SK-N-SH (cell line): ENCODE measurements at regions not wholly inside any gene's neighbourhood (a gene's known extent, or its start where the extent isn't known, plus 50 kb on each side); places are given as distances from the start of the nearest gene placed in this dataset.

Experiments used
- CTCF ChIA-PET: fragments of 300-600, 350-600 bp; formaldehyde crosslinking; extraction: SDS; loops from one replicate; lab custom pipeline; 2021; lab: Yijun Ruan, JAX
- POLR2A ChIA-PET: fragments of 350-600 bp; sonication (Branson Sonifier 250); formaldehyde crosslinking; extraction: SDS; loops from one replicate; lab custom pipeline; 2020; ENCODE audit warnings: antibody characterized with exemption, inconsistent platforms; lab: Yijun Ruan, JAX
- DNase-seq: peaks from one replicate; pipeline ENCODE4 v3.0.0; 2012
- H2AFZ ChIP-seq: fragments of 200-600 bp; sonication (generic); 2 replicates; pipeline ENCODE4 v1.8.1; 2016; ENCODE audit warnings: antibody characterized with exemption, mild to moderate bottlenecking, low read depth
- H3F3A ChIP-seq: fragments of 200-600 bp; sonication (generic); replicated peaks from 2 replicates; pipeline ENCODE3; 2016; ENCODE audit warnings: antibody characterized with exemption, mild to moderate bottlenecking; ENCODE audit not compliant: insufficient read depth
- H3K27ac ChIP-seq, 2 experiments: fragments of 200-500 bp in 1 of 2; fragments of 200-600 bp in 1 of 2; sonication (Bioruptor generic) in 1 of 2; sonication (generic), shearing (Covaris generic) in 1 of 2; 2 replicates each; pipeline versions ENCODE4 v1.5.1 to v1.6.1; 2014 to 2016; ENCODE audit warnings: low read depth in 2 of 2, inconsistent platforms in 1 of 2, low read length in 1 of 2, mild to moderate bottlenecking in 1 of 2, mixed read lengths in 1 of 2
- H3K27me3 ChIP-seq: fragments of 200-600 bp; sonication (generic), shearing (Covaris generic); 2 replicates; pipeline ENCODE4 v1.6.1; 2016; ENCODE audit warnings: mixed run types; ENCODE audit not compliant: insufficient read depth
- H3K36me3 ChIP-seq, 2 experiments: fragments of 200-500 bp in 1 of 2; fragments of 200-600 bp in 1 of 2; sonication (Bioruptor generic) in 1 of 2; sonication (generic) in 1 of 2; replicated peaks in 1 of 2; 2 replicates each; pipeline versions ENCODE3 to v1.5.1; 2014 to 2016; ENCODE audit warnings: low read length in 1 of 2, mild to moderate bottlenecking in 1 of 2; ENCODE audit not compliant: insufficient read depth in 2 of 2, control insufficient read depth in 1 of 2
- H3K4me1 ChIP-seq, 2 experiments: fragments of 200-500 bp in 1 of 2; fragments of 200-600 bp in 1 of 2; sonication (Bioruptor generic) in 1 of 2; sonication (generic), shearing (Covaris generic) in 1 of 2; 2 replicates each; pipeline versions ENCODE4 v1.5.1 to v1.6.1; 2014 to 2016; ENCODE audit warnings: low read depth in 1 of 2, low read length in 1 of 2, mixed run types in 1 of 2; ENCODE audit not compliant: insufficient read depth in 2 of 2, control insufficient read depth in 1 of 2
- H3K4me2 ChIP-seq: fragments of 200-600 bp; sonication (generic), shearing (Covaris generic); 2 replicates; pipeline ENCODE4 v1.6.1; 2017; ENCODE audit warnings: mixed run types
- H3K4me3 ChIP-seq, 2 experiments: fragments of 200-500 bp in 1 of 2; fragments of 200-600 bp in 1 of 2; sonication (Bioruptor generic) in 1 of 2; sonication (generic), shearing (Covaris generic) in 1 of 2; 2 replicates each; pipeline versions ENCODE4 v1.5.1 to v1.8.1; 2014 to 2016; ENCODE audit warnings: low read depth in 2 of 2, inconsistent platforms in 1 of 2, low read length in 1 of 2, mild to moderate bottlenecking in 1 of 2, mixed read lengths in 1 of 2, moderate library complexity in 1 of 2
- H3K79me2 ChIP-seq: fragments of 200-600 bp; sonication (generic); 2 replicates; pipeline ENCODE4 v1.8.1; 2017; ENCODE audit warnings: mild to moderate bottlenecking; ENCODE audit not compliant: insufficient read depth
- H3K9ac ChIP-seq: fragments of 200-600 bp; sonication (generic); 2 replicates; pipeline ENCODE4 v1.6.1; 2017; ENCODE audit warnings: mixed run types
- H3K9me2 ChIP-seq: fragments of 200-600 bp; sonication (generic); 2 replicates; pipeline ENCODE4 v1.6.1; 2017; ENCODE audit warnings: mixed run types
- H3K9me3 ChIP-seq: fragments of 200-600 bp; sonication (generic); 2 replicates; pipeline ENCODE4 v1.6.1; 2017; ENCODE audit warnings: mixed run types, mild to moderate bottlenecking, moderate library complexity
- H4K20me1 ChIP-seq: fragments of 200-600 bp; sonication (generic); 2 replicates; pipeline ENCODE4 v1.6.1; 2017; ENCODE audit warnings: mild to moderate bottlenecking, mixed run types; ENCODE audit not compliant: insufficient read depth
- CHD2 ChIP-seq: fragments of 150-350 bp; IDR thresholded peaks from 2 replicates; pipeline ENCODE4 v1.6.1; 2018; ENCODE audit warnings: low read length; ENCODE audit not compliant: partially characterized antibody
- EP300 ChIP-seq, 2 experiments: IDR thresholded peaks; 2 replicates each; pipeline versions ENCODE4 v1.4.0 to v1.6.1; 2012; ENCODE audit warnings: borderline replicate concordance in 1 of 2, low read depth in 1 of 2, low read length in 1 of 2
- EZH2phosphoT487 ChIP-seq: fragments of 200-600 bp; sonication (generic); IDR thresholded peaks from 2 replicates; pipeline ENCODE4 v1.6.1; 2017; ENCODE audit warnings: low read depth, mixed run types, mild to moderate bottlenecking, antibody characterized with exemption, moderate library complexity, borderline replicate concordance
- JUND ChIP-seq: IDR thresholded peaks from 2 replicates; pipeline ENCODE4 v1.4.0; 2012
- MXI1 ChIP-seq: IDR thresholded peaks from 2 replicates; pipeline ENCODE4 v1.6.1; 2012; ENCODE audit warnings: mild to moderate bottlenecking, low read depth, low read length, improper control_type of control experiment
- NFIC ChIP-seq: IDR thresholded peaks from 2 replicates; pipeline ENCODE4 v1.4.0; 2012; ENCODE audit warnings: borderline replicate concordance
- PBX3 ChIP-seq: IDR thresholded peaks from 2 replicates; pipeline ENCODE4; 2012
- POLR2AphosphoS5 ChIP-seq: IDR thresholded peaks from 2 replicates; pipeline ENCODE4 v1.6.1; 2012; ENCODE audit warnings: low read depth, low read length
- TCF12 ChIP-seq: IDR thresholded peaks from 2 replicates; pipeline ENCODE4 v1.4.0; 2012
- ZBTB33 ChIP-seq: IDR thresholded peaks from 2 replicates; pipeline ENCODE4 v1.4.0; 2012; ENCODE audit warnings: low read depth, borderline replicate concordance
- WGBS: methylation state at CpG from one replicate; pipeline ENCODE4 v1.1.6; 2017; ENCODE audit warnings: low lambda C conversion rate; 5-methylcytosine and 5-hydroxymethylcytosine counted together

GRCh38 chr2:226618875-226619605 lies 180.6 kb downstream of the IRS1 start:
- POLR2A ChIA-PET: no interaction called here
- Histone ChIP-seq H3F3A (no peaks in the 10 kb centered on the region), H3K79me2 (no peaks in the 10 kb centered on the region), H3K9me3 (no peaks in the 10 kb centered on the region), H3K4me3 (no peak overlapping the region), H3K9me2 (no peaks in the 10 kb centered on the region), H3K27me3 (no peaks in the 10 kb centered on the region), H2AFZ (no peak overlapping the region), H3K36me3 (no peaks in the 10 kb centered on the region), H4K20me1 (no peaks in the 10 kb centered on the region), H3K27ac (peak overlapping the region; percentile 46 to 77; a peak in 3 of 4 replicates), H3K4me2 (no peak overlapping the region), H3K9ac (no peak overlapping the region), H3K4me1 (peaks cover 0 to 20% of the 10 kb centered on the region in 2 experiments; a peak in 2 of 4 replicates)
- CTCF ChIA-PET: interaction anchor here (1.4 kb wide), 1 partner anchor 27 kb away, joined by 3 read pairs; no protein-coding TSS in a partner anchor
- DNase-seq: peak; percentile 49
- WGBS: 15% methylated on average over 2 of the region's 2 CpGs
- TF ChIP-seq NFIC: peak; percentile 11; the same call in 1 of the 2 replicates
- peak; percentile 34; the same call in 1 of the 2 replicates for TF ChIP-seq JUND
- TF ChIP-seq EP300 (IDR thresholded peaks at IDR 0.05; ENCODE audit: borderline replicate concordance in 1 of 2, low read depth in 1 of 2, low read length in 1 of 2): peak; percentile 42 to 53; a peak in 2 of 4 replicates
- no peak for TF ChIP-seq ZBTB33
- no peak for TF ChIP-seq EZH2phosphoT487
- TF ChIP-seq TCF12: peak; percentile 94
- TF ChIP-seq CHD2: peak; percentile 35
- peak; percentile 78 for TF ChIP-seq PBX3
- peak; percentile 58; the same call in 1 of the 2 replicates for TF ChIP-seq POLR2AphosphoS5

GRCh38 chr2:226618544-226618874 lies 181.1 kb downstream of the IRS1 start:
- WGBS: 84% methylated on average over 6 of the region's 6 CpGs
- H3K4me3 ChIP-seq: no peak overlapping the region
- DNase-seq: no peak
- no peak overlapping the region for H3K9ac ChIP-seq
- H3K4me2 ChIP-seq: no peak overlapping the region
- TF ChIP-seq MXI1 (no peak), JUND (no peak), CHD2 (no peak)
- H3K27me3 ChIP-seq: no peaks in the 10 kb centered on the region
- H3K36me3 ChIP-seq: no peaks in the 10 kb centered on the region
- no peaks in the 10 kb centered on the region for H3F3A ChIP-seq
- no peaks in the 10 kb centered on the region for H3K79me2 ChIP-seq
- no peak overlapping the region for H2AFZ ChIP-seq
- H3K4me1 ChIP-seq: peaks cover 0 to 20% of the 10 kb centered on the region in 2 experiments; a peak in 2 of 4 replicates
- no peaks in the 10 kb centered on the region for H3K9me2 ChIP-seq
- no peaks in the 10 kb centered on the region for H3K9me3 ChIP-seq
- ChIA-PET POLR2A (no interaction called here), CTCF (no interaction called here)
- peak overlapping the region; percentile 46 to 77; a peak in 2 of 4 replicates for H3K27ac ChIP-seq
- H4K20me1 ChIP-seq: no peaks in the 10 kb centered on the region
